Liver (tissue), 8 donors: ENCODE measurements at regions not wholly inside any gene's neighbourhood (a gene's known extent, or its start where the extent isn't known, plus 50 kb on each side); places are given as distances from the start of the nearest gene placed in this dataset.

Experiments used
- DNase-seq: peaks from one replicate; pipeline ENCODE4 v3.0.0-alpha.2; 2017; ENCODE audit warnings: low spot score
- H3K27ac ChIP-seq, 2 donors: one replicate each; pipeline ENCODE4 v1.7.0; 2013; ENCODE audit warnings: inconsistent platforms in 2 of 2, low read length in 2 of 2, control low read depth in 1 of 2, low read depth in 1 of 2, mild to moderate bottlenecking in 1 of 2
- H3K27me3 ChIP-seq, 4 donors: one replicate each; pipeline versions ENCODE4 v1.6.1 to v1.7.0; 2013; ENCODE audit warnings: low read length in 3 of 4, inconsistent platforms in 1 of 4, mild to moderate bottlenecking in 1 of 4, moderate library complexity in 1 of 4; ENCODE audit not compliant: control insufficient read depth in 4 of 4, insufficient read depth in 4 of 4
- H3K36me3 ChIP-seq, 4 donors: one replicate each; pipeline versions ENCODE4 v1.6.1 to v1.7.0; 2013; ENCODE audit warnings: low read length in 3 of 4, mild to moderate bottlenecking in 3 of 4, low read depth in 1 of 4, moderate library complexity in 1 of 4; ENCODE audit not compliant: control insufficient read depth in 4 of 4, insufficient read depth in 3 of 4
- H3K4me1 ChIP-seq, 4 donors: one replicate each; pipeline versions ENCODE4 v1.6.1 to v1.7.0; 2013; ENCODE audit warnings: low read length in 3 of 4, mild to moderate bottlenecking in 3 of 4, moderate library complexity in 1 of 4; ENCODE audit not compliant: control insufficient read depth in 4 of 4, insufficient read depth in 4 of 4
- H3K4me3 ChIP-seq, 3 donors: one replicate each; pipeline versions ENCODE4 v1.6.1 to v1.7.0; 2013; ENCODE audit warnings: low read length in 3 of 3, control low read depth in 1 of 3, low read depth in 1 of 3, mild to moderate bottlenecking in 1 of 3
- H3K9ac ChIP-seq, 2 donors: one replicate each; pipeline ENCODE4 v1.7.0; 2013; ENCODE audit warnings: low read length in 2 of 2, mild to moderate bottlenecking in 2 of 2, moderate library complexity in 2 of 2, control low read depth in 1 of 2, low read depth in 1 of 2
- H3K9me3 ChIP-seq, 4 donors: one replicate each; pipeline versions ENCODE4 v1.6.1 to v1.7.0; 2013; ENCODE audit warnings: low read length in 3 of 4; ENCODE audit not compliant: control insufficient read depth in 4 of 4
- CTCF ChIP-seq: fragments of 150-350 bp; IDR thresholded peaks from 2 replicates; pipeline ENCODE4 v1.5.1; 2017; ENCODE audit warnings: improper control_type of control experiment, low read depth, low read length; ENCODE audit not compliant: missing input control
- EGR1 ChIP-seq, 2 donors: IDR thresholded peaks; 2 replicates each; pipeline ENCODE4 v1.6.1; 2016 to 2018; ENCODE audit warnings: antibody characterized with exemption in 2 of 2, low read depth in 2 of 2
- FOXA1 ChIP-seq: IDR thresholded peaks from 2 replicates; pipeline ENCODE4 v1.6.1; 2016; ENCODE audit warnings: antibody characterized with exemption
- FOXA2 ChIP-seq: IDR thresholded peaks from 2 replicates; pipeline ENCODE4 v1.6.1; 2016; ENCODE audit warnings: antibody characterized with exemption
- GABPA ChIP-seq, 2 donors: IDR thresholded peaks in 1 of 2; conservative IDR thresholded peaks in 1 of 2; 2 replicates each; pipeline ENCODE4 v1.6.1; 2016; ENCODE audit warnings: antibody characterized with exemption in 2 of 2, mild to moderate bottlenecking in 1 of 2, moderate library complexity in 1 of 2
- HNF4A ChIP-seq, 2 donors: conservative IDR thresholded peaks; 2 replicates each; pipeline ENCODE4 v1.6.1; 2016; ENCODE audit warnings: antibody characterized with exemption in 2 of 2, mild to moderate bottlenecking in 2 of 2
- HNF4G ChIP-seq: IDR thresholded peaks from 2 replicates; pipeline ENCODE4 v1.6.1; 2016; ENCODE audit warnings: antibody characterized with exemption
- JUND ChIP-seq, 2 donors: IDR thresholded peaks; 2 replicates each; pipeline ENCODE4 v1.6.1; 2016; ENCODE audit warnings: antibody characterized with exemption in 2 of 2
- MAX ChIP-seq: IDR thresholded peaks from 2 replicates; pipeline ENCODE4 v1.6.1; 2016; ENCODE audit warnings: antibody characterized with exemption
- NR2F2 ChIP-seq: IDR thresholded peaks from 2 replicates; pipeline ENCODE4 v1.6.1; 2016; ENCODE audit warnings: antibody characterized with exemption
- RAD21 ChIP-seq, 2 donors: IDR thresholded peaks; 2 replicates each; pipeline ENCODE4 v1.6.1; 2016; ENCODE audit warnings: antibody characterized with exemption in 2 of 2, mild to moderate bottlenecking in 2 of 2
- REST ChIP-seq: IDR thresholded peaks from 2 replicates; pipeline ENCODE4 v1.6.1; 2016; ENCODE audit warnings: antibody characterized with exemption, mild to moderate bottlenecking
- RXRA ChIP-seq, 2 donors: IDR thresholded peaks; 2 replicates each; pipeline ENCODE4 v1.6.1; 2017 to 2018; ENCODE audit warnings: antibody characterized with exemption in 2 of 2, mild to moderate bottlenecking in 1 of 2
- SP1 ChIP-seq: IDR thresholded peaks from 2 replicates; pipeline ENCODE4 v1.6.1; 2018; ENCODE audit warnings: antibody characterized with exemption, mild to moderate bottlenecking
- TAF1 ChIP-seq: conservative IDR thresholded peaks from 2 replicates; pipeline ENCODE4 v1.6.1; 2016; ENCODE audit warnings: antibody characterized with exemption, mild to moderate bottlenecking
- YY1 ChIP-seq: IDR thresholded peaks from 2 replicates; pipeline ENCODE4 v1.6.1; 2016; ENCODE audit warnings: antibody characterized with exemption, mild to moderate bottlenecking
- WGBS: extraction: QIAGEN DNeasy Blood & Tissue Kit; methylation state at CpG from one replicate; pipeline ENCODE4 v1.1.7; 2013; 5-methylcytosine and 5-hydroxymethylcytosine counted together
- TF ChIP-seq, protein P1 (sequence below): IDR thresholded peaks from 2 replicates; pipeline ENCODE4 v1.6.1; 2016; ENCODE audit warnings: antibody characterized with exemption
- TF ChIP-seq, protein P2 (sequence below): IDR thresholded peaks from 2 replicates; pipeline ENCODE4 v1.6.1; 2016; ENCODE audit warnings: antibody characterized with exemption
- donor health status: healthy.
- donor health status: healthy.
- donor health status: healthy.
- donor health status: healthy.
- donor health status: healthy.

DNA sequence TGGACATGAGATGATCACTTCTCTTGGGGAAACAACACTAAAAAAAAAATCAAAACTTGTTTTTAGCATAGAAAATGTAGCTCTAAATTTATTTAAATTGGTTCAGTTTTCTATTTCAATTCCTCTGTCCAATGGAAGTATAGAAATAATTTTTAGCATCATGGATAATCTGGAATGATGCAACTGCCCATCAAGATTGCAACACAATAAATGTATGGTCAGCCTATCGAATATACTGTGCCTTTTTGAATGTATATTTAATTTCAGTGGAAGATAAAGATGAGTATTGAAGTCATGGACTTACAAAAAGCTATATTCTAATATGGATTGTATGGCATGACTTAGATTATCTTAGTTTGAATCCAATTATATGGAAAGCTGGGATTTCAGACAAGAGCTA lies 906.7 kb downstream of the IGSF11 start:
- TF ChIP-seq GABPA (IDR thresholded peaks at IDR 0.05 in 1 of 2, conservative IDR thresholded peaks at IDR 0.05 in 1 of 2) (no peak), TAF1 (no peak), FOXA2 (no peak), HNF4A (conservative IDR thresholded peaks at IDR 0.05) (no peak), HNF4G (no peak), FOXA1 (no peak), MAX (no peak), JUND (IDR thresholded peaks at IDR 0.05) (no peak), RXRA (IDR thresholded peaks at IDR 0.05) (no peak), RAD21 (IDR thresholded peaks at IDR 0.05) (no peak), SP1 (no peak), YY1 (no peak), EGR1 (IDR thresholded peaks at IDR 0.05; ENCODE audit: low read depth in 2 of 2) (no peak)
- TF ChIP-seq, protein P1, sequence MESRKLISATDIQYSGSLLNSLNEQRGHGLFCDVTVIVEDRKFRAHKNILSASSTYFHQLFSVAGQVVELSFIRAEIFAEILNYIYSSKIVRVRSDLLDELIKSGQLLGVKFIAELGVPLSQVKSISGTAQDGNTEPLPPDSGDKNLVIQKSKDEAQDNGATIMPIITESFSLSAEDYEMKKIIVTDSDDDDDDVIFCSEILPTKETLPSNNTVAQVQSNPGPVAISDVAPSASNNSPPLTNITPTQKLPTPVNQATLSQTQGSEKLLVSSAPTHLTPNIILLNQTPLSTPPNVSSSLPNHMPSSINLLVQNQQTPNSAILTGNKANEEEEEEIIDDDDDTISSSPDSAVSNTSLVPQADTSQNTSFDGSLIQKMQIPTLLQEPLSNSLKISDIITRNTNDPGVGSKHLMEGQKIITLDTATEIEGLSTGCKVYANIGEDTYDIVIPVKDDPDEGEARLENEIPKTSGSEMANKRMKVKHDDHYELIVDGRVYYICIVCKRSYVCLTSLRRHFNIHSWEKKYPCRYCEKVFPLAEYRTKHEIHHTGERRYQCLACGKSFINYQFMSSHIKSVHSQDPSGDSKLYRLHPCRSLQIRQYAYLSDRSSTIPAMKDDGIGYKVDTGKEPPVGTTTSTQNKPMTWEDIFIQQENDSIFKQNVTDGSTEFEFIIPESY: no peak
- TF ChIP-seq, protein P2, sequence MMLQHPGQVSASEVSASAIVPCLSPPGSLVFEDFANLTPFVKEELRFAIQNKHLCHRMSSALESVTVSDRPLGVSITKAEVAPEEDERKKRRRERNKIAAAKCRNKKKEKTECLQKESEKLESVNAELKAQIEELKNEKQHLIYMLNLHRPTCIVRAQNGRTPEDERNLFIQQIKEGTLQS: no peak
- Histone ChIP-seq H3K27me3 (no peaks in the 10 kb centered on the region), H3K36me3 (no peaks in the 10 kb centered on the region), H3K4me3 (no peak overlapping the region), H3K4me1 (no peaks in the 10 kb centered on the region), H3K9ac (no peak overlapping the region), H3K27ac (no peak overlapping the region), H3K9me3 (no peaks in the 10 kb centered on the region)
- DNase-seq: no peak
- 47% methylated on average over 1 of the region's 1 CpG for WGBS

DNA sequence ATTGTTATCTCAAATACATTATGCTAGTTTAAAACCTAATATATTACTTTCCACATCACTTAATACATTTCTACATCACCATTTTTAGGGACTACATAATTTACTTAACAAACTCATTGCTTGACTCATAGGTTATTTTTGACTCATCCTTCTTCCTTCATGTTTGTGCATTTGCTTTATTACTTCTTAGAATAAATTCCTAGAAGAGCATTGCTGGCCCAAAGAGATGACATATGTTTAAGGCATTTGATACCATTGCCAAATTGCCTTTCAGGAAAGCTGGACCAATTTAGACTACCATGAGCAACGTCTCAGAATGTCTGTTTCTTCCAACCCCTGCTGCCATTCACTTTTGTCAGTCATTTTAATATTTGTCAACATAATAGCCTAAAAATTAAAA lies 905.8 kb downstream of the IGSF11 start:
- DNase-seq: no peak
- 23% methylated on average over 1 of the region's 1 CpG for WGBS

More for the DNA sequence above, 905.8 kb downstream of the IGSF11 start:
- H3K27me3 ChIP-seq: no peaks in the 10 kb centered on the region
- no peak overlapping the region for H3K9ac ChIP-seq
- no peak overlapping the region for H3K4me3 ChIP-seq
- H3K36me3 ChIP-seq: no peaks in the 10 kb centered on the region
- H3K4me1 ChIP-seq: no peaks in the 10 kb centered on the region
- TF ChIP-seq HNF4A (conservative IDR thresholded peaks at IDR 0.05) (no peak), SP1 (no peak), EGR1 (IDR thresholded peaks at IDR 0.05; ENCODE audit: low read depth in 2 of 2) (no peak), REST (no peak), HNF4G (no peak), CTCF (no peak), RXRA (IDR thresholded peaks at IDR 0.05) (no peak), JUND (IDR thresholded peaks at IDR 0.05) (no peak), YY1 (no peak), FOXA2 (no peak), RAD21 (IDR thresholded peaks at IDR 0.05) (no peak), NR2F2 (no peak), GABPA (IDR thresholded peaks at IDR 0.05 in 1 of 2, conservative IDR thresholded peaks at IDR 0.05 in 1 of 2) (no peak), TAF1 (no peak), MAX (no peak), FOXA1 (no peak)
- TF ChIP-seq, protein P1: no peak
- TF ChIP-seq, protein P2: no peak
- no peaks in the 10 kb centered on the region for H3K9me3 ChIP-seq
- H3K27ac ChIP-seq: no peak overlapping the region
